Uterus (tissue), 3 donors: ENCODE measurements at regions not wholly inside any gene's neighbourhood (a gene's known extent, or its start where the extent isn't known, plus 50 kb on each side); places are given as distances from the start of the nearest gene placed in this dataset.

Source experiments
- DNase-seq, 2 donors: peaks; one replicate each; pipeline ENCODE4 v3.0.0-alpha.2; 2019 to 2020
- H3K27ac ChIP-seq, 2 donors: fragments of 200-600 bp; sonication (generic); 1 replicate in 1 of 2; 2 replicates in 1 of 2; pipeline ENCODE4 v1.5.1; 2016 to 2018
- H3K27me3 ChIP-seq, 2 donors: fragments of 200-600 bp; sonication (generic); one replicate each; pipeline ENCODE4 v1.5.1; 2018 to 2019; ENCODE audit warnings: control low read depth in 1 of 2
- H3K36me3 ChIP-seq, 2 donors: fragments of 200-600 bp; sonication (generic); one replicate each; pipeline ENCODE4 v1.5.1; 2019; ENCODE audit warnings: control low read depth in 1 of 2
- H3K4me1 ChIP-seq, 2 donors: fragments of 200-600 bp; sonication (generic); one replicate each; pipeline ENCODE4 v1.5.1; 2018 to 2019; ENCODE audit warnings: control low read depth in 1 of 2
- H3K4me3 ChIP-seq, 2 donors: fragments of 200-600 bp; sonication (generic); 1 replicate in 1 of 2; 2 replicates in 1 of 2; pipeline ENCODE4 v1.5.1; 2018 to 2019; ENCODE audit warnings: mild to moderate bottlenecking in 1 of 2
- H3K9me3 ChIP-seq, 2 donors: fragments of 200-600 bp; sonication (generic); one replicate each; pipeline ENCODE4 v1.5.1; 2019; ENCODE audit warnings: control low read depth in 1 of 2
- CTCF ChIP-seq, 4 experiments: fragments of 200-600 bp in 2 of 4; fragments of 450-650 bp in 2 of 4; sonication (generic) in 2 of 4; IDR thresholded peaks; one replicate each; pipeline ENCODE4 v1.5.1; 2016 to 2019; ENCODE audit warnings: antibody characterized with exemption in 4 of 4, mild to moderate bottlenecking in 2 of 4, moderate library complexity in 1 of 4
- POLR2A ChIP-seq, 2 donors: fragments of 450-650 bp; IDR thresholded peaks; one replicate each; pipeline ENCODE4 v1.6.1; 2016; ENCODE audit warnings: antibody characterized with exemption in 2 of 2, mild to moderate bottlenecking in 1 of 2, moderate library complexity in 1 of 2
- intact Hi-C: fragments of 100-400 bp; cut with DNase I; formaldehyde crosslinking; loops from one replicate; pipeline ENCODE4 v1.15.1; 2023; ENCODE audit warnings: low total_unique reads
- donor health status: DM: yes; HTN: yes; CAD: no.

DNA sequence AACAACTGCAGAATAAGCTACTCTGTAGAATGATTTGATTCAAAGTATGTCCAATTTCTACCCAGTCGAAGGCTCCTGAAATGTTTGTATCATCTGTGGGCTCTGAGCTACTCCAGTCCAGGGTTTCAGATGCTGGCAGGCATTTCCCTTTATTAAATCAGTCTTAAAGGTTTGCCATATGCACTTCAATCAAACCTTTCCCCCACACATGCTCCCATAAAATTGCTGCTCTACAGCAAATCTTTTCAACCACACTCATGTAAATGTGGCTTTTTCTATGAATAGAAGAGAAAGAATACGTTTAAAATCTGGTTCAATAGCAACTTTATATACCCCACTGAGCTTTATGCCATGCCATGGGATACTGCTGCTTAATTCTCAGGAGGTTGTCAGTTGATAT is 242.4 kb upstream of the MAP3K7 start:
- TF ChIP-seq POLR2A (IDR thresholded peaks at IDR 0.05), result no peak
- no peak for TF ChIP-seq CTCF (IDR thresholded peaks at IDR 0.05)
- Histone ChIP-seq H3K4me3 (no peak overlapping the region), H3K27me3 (no peaks in the 10 kb centered on the region), H3K4me1 (no peaks in the 10 kb centered on the region), H3K36me3 (no peaks in the 10 kb centered on the region), H3K27ac (no peak overlapping the region), H3K9me3 (no peaks in the 10 kb centered on the region)
- DNase-seq, result no peak
- intact Hi-C loops, result no loop called here

DNA sequence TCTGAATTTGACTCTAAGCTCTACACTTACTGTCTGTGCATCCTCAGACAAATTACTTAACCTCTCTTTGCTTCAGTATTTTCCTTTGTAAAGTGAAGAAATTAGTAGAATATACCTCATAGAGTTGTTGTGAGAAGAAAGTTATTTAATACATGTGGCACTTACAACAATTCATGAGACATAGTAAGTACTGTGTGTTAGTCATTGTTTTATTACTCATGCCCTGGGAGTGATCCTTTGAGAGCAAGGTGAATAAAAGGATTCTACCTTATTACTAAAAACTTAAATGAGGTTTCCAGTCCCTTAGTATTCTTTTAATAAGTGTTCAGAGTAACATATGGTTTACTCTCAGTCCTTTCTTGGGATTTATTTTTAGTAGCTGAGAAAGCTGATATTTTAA is 233.6 kb upstream of the MAP3K7 start:
- no peaks in the 10 kb centered on the region for H3K36me3 ChIP-seq
- DNase-seq, result no peak
- no peaks in the 10 kb centered on the region for H3K9me3 ChIP-seq
- no peaks in the 10 kb centered on the region for H3K4me1 ChIP-seq
- intact Hi-C loops, result no loop called here
- H3K27ac ChIP-seq, result no peak overlapping the region
- no peak overlapping the region for H3K4me3 ChIP-seq
- no peaks in the 10 kb centered on the region for H3K27me3 ChIP-seq
- no peak for TF ChIP-seq POLR2A (IDR thresholded peaks at IDR 0.05)
- no peak for TF ChIP-seq CTCF (IDR thresholded peaks at IDR 0.05)

- DNase-seq, result no peak
- Histone ChIP-seq H3K27ac (no peak overlapping the region), H3K4me3 (no peak overlapping the region), H3K36me3 (no peaks in the 10 kb centered on the region), H3K9me3 (no peaks in the 10 kb centered on the region), H3K4me1 (no peaks in the 10 kb centered on the region), H3K27me3 (no peaks in the 10 kb centered on the region)
- intact Hi-C loops, result no loop called here
- no peak for TF ChIP-seq POLR2A (IDR thresholded peaks at IDR 0.05)
- TF ChIP-seq CTCF (IDR thresholded peaks at IDR 0.05), result no peak
Observed at GRCh38 chr6:90819483-90819882, 232.6 kb upstream of the MAP3K7 start.

- Histone ChIP-seq H3K36me3 (no peaks in the 10 kb centered on the region), H3K4me1 (no peaks in the 10 kb centered on the region), H3K27me3 (no peaks in the 10 kb centered on the region), H3K27ac (no peak overlapping the region), H3K4me3 (no peak overlapping the region), H3K9me3 (no peaks in the 10 kb centered on the region)
- intact Hi-C loops, result no loop called here
- DNase-seq, result no peak
- TF ChIP-seq POLR2A (IDR thresholded peaks at IDR 0.05) (no peak), CTCF (IDR thresholded peaks at IDR 0.05) (no peak)
Observed at GRCh38 chr6:90818163-90818562, 231.3 kb upstream of the MAP3K7 start.

- Histone ChIP-seq H3K27me3 (no peaks in the 10 kb centered on the region), H3K9me3 (no peaks in the 10 kb centered on the region), H3K4me3 (no peak overlapping the region), H3K36me3 (no peaks in the 10 kb centered on the region), H3K4me1 (no peaks in the 10 kb centered on the region), H3K27ac (no peak overlapping the region)
- DNase-seq, result no peak
- intact Hi-C loops, result no loop called here
- no peak for TF ChIP-seq CTCF (IDR thresholded peaks at IDR 0.05)
- TF ChIP-seq POLR2A (IDR thresholded peaks at IDR 0.05), result no peak
Observed at GRCh38 chr6:90816764-90817163, 229.9 kb upstream of the MAP3K7 start.
